ENCODE measurements at regions not wholly inside any gene's neighbourhood (a gene's known extent, or its start where the extent isn't known, plus 50 kb on each side); places are given as distances from the start of the nearest gene placed in this dataset.

GRCh38 chr15:91530279-91530678 is 323.2 kb upstream of the SLCO3A1 start:
- H3K9ac ChIP-seq (ENCODE audit: low read length): no peak overlapping the region
- H3K79me2 ChIP-seq (ENCODE audit: low read length): no peaks in the 10 kb centered on the region
- H3K4me1 ChIP-seq (ENCODE audit: low read length): no peaks in the 10 kb centered on the region
- H3K4me3 ChIP-seq (ENCODE audit: low read length): no peak overlapping the region
- DNase-seq: no peak
- no peaks in the 10 kb centered on the region for H3K9me2 ChIP-seq (replicated peaks; ENCODE audit: insufficient read depth, low read length)
- H3K27ac ChIP-seq (ENCODE audit: low read length): no peak overlapping the region
- H2AFZ ChIP-seq (ENCODE audit: low read length): no peak overlapping the region
- H4K20me1 ChIP-seq (ENCODE audit: insufficient read depth, low read depth, low read length): no peaks in the 10 kb centered on the region
- no peaks in the 10 kb centered on the region for H3K27me3 ChIP-seq (ENCODE audit: low read length)
- H3K4me2 ChIP-seq (ENCODE audit: low read depth, low read length, poor library complexity, severe bottlenecking): no peak overlapping the region
- H3K9me3 ChIP-seq (ENCODE audit: low read length): no peaks in the 10 kb centered on the region
- H3K36me3 ChIP-seq (ENCODE audit: insufficient read depth, low read length): no peaks in the 10 kb centered on the region

- Histone ChIP-seq H3K9me2 (replicated peaks; ENCODE audit: insufficient read depth, low read length) (no peaks in the 10 kb centered on the region), H3K79me2 (ENCODE audit: low read length) (no peaks in the 10 kb centered on the region), H3K36me3 (ENCODE audit: insufficient read depth, low read length) (no peaks in the 10 kb centered on the region), H3K9me3 (ENCODE audit: low read length) (no peaks in the 10 kb centered on the region), H3K9ac (ENCODE audit: low read length) (no peak overlapping the region), H3K27me3 (ENCODE audit: low read length) (no peaks in the 10 kb centered on the region), H2AFZ (ENCODE audit: low read length) (no peak overlapping the region), H4K20me1 (ENCODE audit: insufficient read depth, low read depth, low read length) (no peaks in the 10 kb centered on the region), H3K4me1 (ENCODE audit: low read length) (no peaks in the 10 kb centered on the region), H3K4me3 (ENCODE audit: low read length) (no peak overlapping the region), H3K27ac (ENCODE audit: low read length) (no peak overlapping the region), H3K4me2 (ENCODE audit: low read depth, low read length, poor library complexity, severe bottlenecking) (no peak overlapping the region)
- DNase-seq: no peak
Observed at GRCh38 chr15:91530956-91531582, 322.4 kb upstream of the SLCO3A1 start.

- Histone ChIP-seq H3K9ac (ENCODE audit: low read length) (no peak overlapping the region), H3K27ac (ENCODE audit: low read length) (no peak overlapping the region), H3K9me2 (replicated peaks; ENCODE audit: insufficient read depth, low read length) (no peaks in the 10 kb centered on the region), H3K4me2 (ENCODE audit: low read depth, low read length, poor library complexity, severe bottlenecking) (no peak overlapping the region), H3K4me3 (ENCODE audit: low read length) (no peak overlapping the region), H3K36me3 (ENCODE audit: insufficient read depth, low read length) (no peaks in the 10 kb centered on the region), H3K79me2 (ENCODE audit: low read length) (no peaks in the 10 kb centered on the region), H3K27me3 (ENCODE audit: low read length) (no peaks in the 10 kb centered on the region), H3K4me1 (ENCODE audit: low read length) (no peaks in the 10 kb centered on the region), H2AFZ (ENCODE audit: low read length) (no peak overlapping the region), H3K9me3 (ENCODE audit: low read length) (no peaks in the 10 kb centered on the region), H4K20me1 (ENCODE audit: insufficient read depth, low read depth, low read length) (no peaks in the 10 kb centered on the region)
- no peak for DNase-seq
Observed at GRCh38 chr15:91534235-91534634, 319.3 kb upstream of the SLCO3A1 start.

GRCh38 chr15:91534976-91535375 is 318.5 kb upstream of the SLCO3A1 start:
- Histone ChIP-seq H3K79me2 (ENCODE audit: low read length) (no peaks in the 10 kb centered on the region), H4K20me1 (ENCODE audit: insufficient read depth, low read depth, low read length) (no peaks in the 10 kb centered on the region), H3K4me1 (ENCODE audit: low read length) (no peaks in the 10 kb centered on the region), H3K27ac (ENCODE audit: low read length) (no peak overlapping the region), H3K9me3 (ENCODE audit: low read length) (no peaks in the 10 kb centered on the region), H3K9ac (ENCODE audit: low read length) (no peak overlapping the region), H3K4me3 (ENCODE audit: low read length) (no peak overlapping the region), H3K9me2 (replicated peaks; ENCODE audit: insufficient read depth, low read length) (no peaks in the 10 kb centered on the region), H2AFZ (ENCODE audit: low read length) (no peak overlapping the region), H3K36me3 (ENCODE audit: insufficient read depth, low read length) (no peaks in the 10 kb centered on the region), H3K4me2 (ENCODE audit: low read depth, low read length, poor library complexity, severe bottlenecking) (no peak overlapping the region), H3K27me3 (ENCODE audit: low read length) (no peaks in the 10 kb centered on the region)
- no peak for DNase-seq

GRCh38 chr15:91535856-91536500 is 317.5 kb upstream of the SLCO3A1 start:
- H3K27ac ChIP-seq (ENCODE audit: low read length): no peak overlapping the region
- H3K4me3 ChIP-seq (ENCODE audit: low read length): no peak overlapping the region
- H3K9ac ChIP-seq (ENCODE audit: low read length): no peak overlapping the region
- no peaks in the 10 kb centered on the region for H3K4me1 ChIP-seq (ENCODE audit: low read length)
- no peaks in the 10 kb centered on the region for H3K9me3 ChIP-seq (ENCODE audit: low read length)
- no peaks in the 10 kb centered on the region for H3K27me3 ChIP-seq (ENCODE audit: low read length)
- no peaks in the 10 kb centered on the region for H3K9me2 ChIP-seq (replicated peaks; ENCODE audit: insufficient read depth, low read length)
- H3K4me2 ChIP-seq (ENCODE audit: low read depth, low read length, poor library complexity, severe bottlenecking): no peak overlapping the region
- H4K20me1 ChIP-seq (ENCODE audit: insufficient read depth, low read depth, low read length): no peaks in the 10 kb centered on the region
- H3K79me2 ChIP-seq (ENCODE audit: low read length): no peaks in the 10 kb centered on the region
- H3K36me3 ChIP-seq (ENCODE audit: insufficient read depth, low read length): no peaks in the 10 kb centered on the region
- H2AFZ ChIP-seq (ENCODE audit: low read length): no peak overlapping the region
- no peak for DNase-seq

- Histone ChIP-seq H3K4me2 (ENCODE audit: low read depth, low read length, poor library complexity, severe bottlenecking) (no peak overlapping the region), H3K9me2 (replicated peaks; ENCODE audit: insufficient read depth, low read length) (no peaks in the 10 kb centered on the region), H3K27me3 (ENCODE audit: low read length) (no peaks in the 10 kb centered on the region), H3K9me3 (ENCODE audit: low read length) (no peaks in the 10 kb centered on the region), H3K36me3 (ENCODE audit: insufficient read depth, low read length) (no peaks in the 10 kb centered on the region), H2AFZ (ENCODE audit: low read length) (no peak overlapping the region), H3K4me1 (ENCODE audit: low read length) (no peaks in the 10 kb centered on the region), H3K4me3 (ENCODE audit: low read length) (no peak overlapping the region), H3K27ac (ENCODE audit: low read length) (no peak overlapping the region), H3K79me2 (ENCODE audit: low read length) (no peaks in the 10 kb centered on the region), H4K20me1 (ENCODE audit: insufficient read depth, low read depth, low read length) (no peaks in the 10 kb centered on the region), H3K9ac (ENCODE audit: low read length) (no peak overlapping the region)
- DNase-seq: no peak
Observed at GRCh38 chr15:91537856-91538255, 315.7 kb upstream of the SLCO3A1 start.

- H3K9ac ChIP-seq (ENCODE audit: low read length): no peak overlapping the region
- H3K36me3 ChIP-seq (ENCODE audit: insufficient read depth, low read length): no peaks in the 10 kb centered on the region
- H3K27ac ChIP-seq (ENCODE audit: low read length): no peak overlapping the region
- no peak overlapping the region for H3K4me2 ChIP-seq (ENCODE audit: low read depth, low read length, poor library complexity, severe bottlenecking)
- no peaks in the 10 kb centered on the region for H3K9me3 ChIP-seq (ENCODE audit: low read length)
- H3K9me2 ChIP-seq (replicated peaks; ENCODE audit: insufficient read depth, low read length): no peaks in the 10 kb centered on the region
- H3K79me2 ChIP-seq (ENCODE audit: low read length): no peaks in the 10 kb centered on the region
- H3K4me1 ChIP-seq (ENCODE audit: low read length): no peaks in the 10 kb centered on the region
- no peak for DNase-seq
- H4K20me1 ChIP-seq (ENCODE audit: insufficient read depth, low read depth, low read length): no peaks in the 10 kb centered on the region
- H3K27me3 ChIP-seq (ENCODE audit: low read length): no peaks in the 10 kb centered on the region
- no peak overlapping the region for H3K4me3 ChIP-seq (ENCODE audit: low read length)
- H2AFZ ChIP-seq (ENCODE audit: low read length): no peak overlapping the region
Observed at GRCh38 chr15:91538782-91539181, 314.7 kb upstream of the SLCO3A1 start.

GRCh38 chr15:91541286-91541685 is 312.2 kb upstream of the SLCO3A1 start:
- no peaks in the 10 kb centered on the region for H4K20me1 ChIP-seq (ENCODE audit: insufficient read depth, low read depth, low read length)
- H3K4me2 ChIP-seq (ENCODE audit: low read depth, low read length, poor library complexity, severe bottlenecking): no peak overlapping the region
- DNase-seq: no peak
- H2AFZ ChIP-seq (ENCODE audit: low read length): no peak overlapping the region
- H3K9ac ChIP-seq (ENCODE audit: low read length): no peak overlapping the region
- no peaks in the 10 kb centered on the region for H3K9me2 ChIP-seq (replicated peaks; ENCODE audit: insufficient read depth, low read length)
- no peaks in the 10 kb centered on the region for H3K27me3 ChIP-seq (ENCODE audit: low read length)
- H3K9me3 ChIP-seq (ENCODE audit: low read length): no peaks in the 10 kb centered on the region
- no peaks in the 10 kb centered on the region for H3K79me2 ChIP-seq (ENCODE audit: low read length)
- no peak overlapping the region for H3K4me3 ChIP-seq (ENCODE audit: low read length)
- no peaks in the 10 kb centered on the region for H3K36me3 ChIP-seq (ENCODE audit: insufficient read depth, low read length)
- H3K4me1 ChIP-seq (ENCODE audit: low read length): no peaks in the 10 kb centered on the region
- H3K27ac ChIP-seq (ENCODE audit: low read length): no peak overlapping the region

Measured in Karpas-422 (cell line).